Parathyroid adenoma (tissue), 2 donors: ENCODE measurements at regions not wholly inside any gene's neighbourhood (a gene's known extent, or its start where the extent isn't known, plus 50 kb on each side); places are given as distances from the start of the nearest gene placed in this dataset.

ENCODE experiments used
- H2AFZ ChIP-seq: fragments of 300-600 bp; sonication (generic); one replicate; pipeline ENCODE4 v1.7.0; 2017; ENCODE audit warnings: antibody characterized with exemption, mild to moderate bottlenecking
- H3K27ac ChIP-seq: fragments of 300-600 bp; sonication (generic); one replicate; pipeline ENCODE4 v1.7.0; 2017
- H3K27me3 ChIP-seq: fragments of 300-600 bp; sonication (generic); one replicate; pipeline ENCODE4 v1.7.0; 2017; ENCODE audit warnings: low read length; ENCODE audit not compliant: control insufficient read depth, insufficient read depth
- H3K36me3 ChIP-seq: fragments of 300-600 bp; sonication (generic); one replicate; pipeline ENCODE4 v1.7.0; 2017; ENCODE audit warnings: low read length; ENCODE audit not compliant: control insufficient read depth, insufficient read depth
- H3K4me1 ChIP-seq: fragments of 300-600 bp; sonication (generic); one replicate; pipeline ENCODE4 v1.7.0; 2017; ENCODE audit warnings: control low read depth
- H3K4me2 ChIP-seq: fragments of 300-600 bp; sonication (generic); one replicate; pipeline ENCODE4 v1.7.0; 2017; ENCODE audit warnings: low read length
- H3K4me3 ChIP-seq: fragments of 300-600 bp; sonication (generic); one replicate; pipeline ENCODE4 v1.7.0; 2017; ENCODE audit warnings: low read depth, low read length
- H3K79me2 ChIP-seq: fragments of 300-600 bp; sonication (generic); one replicate; pipeline ENCODE4 v1.7.0; 2017; ENCODE audit warnings: control low read depth
- H3K9ac ChIP-seq: fragments of 300-600 bp; sonication (generic); one replicate; pipeline ENCODE4 v1.7.0; 2017; ENCODE audit warnings: mild to moderate bottlenecking
- H3K9me3 ChIP-seq: fragments of 300-600 bp; sonication (generic); one replicate; pipeline ENCODE4 v1.7.0; 2017; ENCODE audit warnings: low read length; ENCODE audit not compliant: control insufficient read depth
- TF ChIP-seq, protein P1 (sequence below): fragments of 300-600 bp; sonication (generic); IDR thresholded peaks from one replicate; pipeline ENCODE4 v1.7.0; 2017; ENCODE audit warnings: antibody characterized with exemption, mild to moderate bottlenecking
- donor health status: primary hyperparathyroidism.

DNA sequence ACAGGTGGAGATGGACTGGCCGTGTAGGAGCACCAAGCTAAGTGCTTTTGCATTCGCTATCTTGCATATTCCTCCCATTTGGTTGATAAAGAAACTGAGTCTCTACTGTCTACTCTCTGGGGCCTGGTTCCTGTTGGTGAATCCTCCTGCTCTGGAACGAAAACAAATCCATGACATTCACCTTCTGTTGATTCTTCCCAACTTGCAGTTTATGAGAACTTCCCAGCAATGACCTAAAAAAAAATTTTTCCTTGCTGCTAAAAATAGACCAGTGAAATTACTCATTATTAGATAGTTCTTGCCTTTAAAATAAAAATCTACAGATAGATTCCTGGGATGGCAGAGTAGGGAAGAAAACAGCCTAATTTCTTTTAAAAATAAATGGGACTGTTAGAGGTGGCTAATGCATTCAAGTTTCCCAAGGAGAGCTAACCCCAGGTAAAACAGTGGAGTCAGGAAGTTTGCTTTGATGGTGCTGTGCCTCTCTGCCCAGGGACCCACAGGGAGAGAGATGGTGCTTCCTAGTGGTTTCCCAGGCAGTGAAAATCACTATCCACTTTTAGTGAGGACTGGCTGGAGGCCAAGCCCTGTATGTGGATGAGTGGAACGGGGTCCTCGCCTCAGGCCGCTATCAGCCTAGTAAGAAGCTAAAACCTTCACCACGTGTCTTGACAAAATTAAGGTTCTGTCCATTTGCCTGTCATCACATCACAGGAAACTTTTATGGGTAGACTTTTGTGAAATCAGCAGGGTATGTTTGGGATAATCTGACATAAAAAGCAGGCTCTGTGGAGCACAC lies 68.4 kb upstream of the NR3C1 start:
- TF ChIP-seq, protein P1, sequence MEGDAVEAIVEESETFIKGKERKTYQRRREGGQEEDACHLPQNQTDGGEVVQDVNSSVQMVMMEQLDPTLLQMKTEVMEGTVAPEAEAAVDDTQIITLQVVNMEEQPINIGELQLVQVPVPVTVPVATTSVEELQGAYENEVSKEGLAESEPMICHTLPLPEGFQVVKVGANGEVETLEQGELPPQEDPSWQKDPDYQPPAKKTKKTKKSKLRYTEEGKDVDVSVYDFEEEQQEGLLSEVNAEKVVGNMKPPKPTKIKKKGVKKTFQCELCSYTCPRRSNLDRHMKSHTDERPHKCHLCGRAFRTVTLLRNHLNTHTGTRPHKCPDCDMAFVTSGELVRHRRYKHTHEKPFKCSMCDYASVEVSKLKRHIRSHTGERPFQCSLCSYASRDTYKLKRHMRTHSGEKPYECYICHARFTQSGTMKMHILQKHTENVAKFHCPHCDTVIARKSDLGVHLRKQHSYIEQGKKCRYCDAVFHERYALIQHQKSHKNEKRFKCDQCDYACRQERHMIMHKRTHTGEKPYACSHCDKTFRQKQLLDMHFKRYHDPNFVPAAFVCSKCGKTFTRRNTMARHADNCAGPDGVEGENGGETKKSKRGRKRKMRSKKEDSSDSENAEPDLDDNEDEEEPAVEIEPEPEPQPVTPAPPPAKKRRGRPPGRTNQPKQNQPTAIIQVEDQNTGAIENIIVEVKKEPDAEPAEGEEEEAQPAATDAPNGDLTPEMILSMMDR: no peak
- Histone ChIP-seq H3K36me3 (no peaks in the 10 kb centered on the region), H3K4me3 (no peak overlapping the region), H3K27ac (no peak overlapping the region), H3K27me3 (no peaks in the 10 kb centered on the region), H3K4me1 (no peaks in the 10 kb centered on the region), H3K9me3 (no peaks in the 10 kb centered on the region), H3K4me2 (no peak overlapping the region), H2AFZ (no peak overlapping the region), H3K79me2 (no peaks in the 10 kb centered on the region), H3K9ac (no peak overlapping the region)

DNA sequence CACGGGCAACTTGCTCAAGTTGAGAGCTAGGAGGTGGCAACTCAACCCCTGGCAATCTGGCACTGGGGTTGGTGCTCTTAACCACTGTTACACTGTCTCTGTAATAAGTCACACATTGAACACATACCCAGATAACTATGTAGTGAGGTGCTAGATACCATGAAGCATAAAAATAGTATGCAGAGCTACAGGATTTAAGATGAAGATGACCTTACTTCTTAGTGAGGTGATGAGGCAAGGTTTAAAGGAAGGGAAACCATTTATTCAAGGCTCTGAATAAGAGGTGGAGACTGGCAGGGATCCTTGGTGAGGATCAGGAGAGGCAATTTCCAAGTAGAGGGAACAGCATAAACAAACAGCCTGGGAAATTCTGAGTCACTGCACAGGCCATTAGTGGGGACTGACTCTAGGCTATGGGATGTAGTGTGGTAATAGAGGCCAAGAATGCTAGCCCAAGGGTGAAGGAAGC lies 67.6 kb upstream of the NR3C1 start:
- Histone ChIP-seq H3K36me3 (no peaks in the 10 kb centered on the region), H3K27me3 (no peaks in the 10 kb centered on the region), H3K79me2 (no peaks in the 10 kb centered on the region), H3K4me3 (no peak overlapping the region), H3K27ac (no peak overlapping the region), H2AFZ (no peak overlapping the region), H3K9me3 (no peaks in the 10 kb centered on the region), H3K4me2 (no peak overlapping the region), H3K4me1 (no peaks in the 10 kb centered on the region), H3K9ac (no peak overlapping the region)
- TF ChIP-seq, protein P1: no peak

DNA sequence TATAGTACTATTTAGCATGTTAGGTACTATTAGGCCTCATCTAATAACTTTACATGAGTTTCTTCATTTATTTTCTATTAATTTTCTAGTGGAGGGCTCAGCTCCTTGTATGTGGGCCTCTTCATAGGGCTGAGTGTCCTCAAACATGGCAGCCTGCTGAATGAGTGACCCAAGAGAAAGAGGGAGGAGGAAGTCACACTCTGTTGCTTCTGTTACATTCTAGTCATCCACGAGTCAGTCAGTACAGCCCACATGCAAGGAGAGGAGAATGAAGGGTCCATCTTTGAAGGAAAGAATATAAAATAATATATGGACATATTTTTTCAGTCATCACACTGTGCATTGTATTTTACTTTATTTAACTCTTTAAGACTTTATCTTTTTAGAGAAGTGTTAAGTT lies 66.6 kb upstream of the NR3C1 start:
- H3K36me3 ChIP-seq: no peaks in the 10 kb centered on the region
- no peaks in the 10 kb centered on the region for H3K9me3 ChIP-seq
- no peak overlapping the region for H3K9ac ChIP-seq
- H3K4me3 ChIP-seq: no peak overlapping the region
- H3K27ac ChIP-seq: no peak overlapping the region
- H2AFZ ChIP-seq: no peak overlapping the region
- H3K79me2 ChIP-seq: no peaks in the 10 kb centered on the region
- no peak overlapping the region for H3K4me2 ChIP-seq
- TF ChIP-seq, protein P1: no peak
- H3K4me1 ChIP-seq: no peaks in the 10 kb centered on the region
- no peaks in the 10 kb centered on the region for H3K27me3 ChIP-seq

DNA sequence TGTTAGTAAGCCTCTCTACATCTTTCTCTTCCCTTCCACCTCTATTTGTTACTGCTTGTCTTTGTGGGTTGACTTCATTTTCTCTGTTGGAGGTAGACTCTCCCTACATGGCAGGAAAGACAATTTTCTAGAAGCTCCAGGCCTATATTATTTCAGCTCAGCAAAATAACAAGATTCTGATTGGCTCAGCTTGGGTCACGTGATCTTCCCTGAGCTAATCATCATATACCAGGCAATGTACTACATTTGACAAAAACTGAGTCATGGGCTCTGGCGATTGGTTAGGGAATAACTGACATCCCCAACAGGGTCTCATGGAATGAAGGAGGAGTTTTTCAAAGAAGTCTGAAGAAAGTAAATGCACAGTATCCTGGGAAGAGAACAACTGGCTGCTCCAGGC lies 65.6 kb upstream of the NR3C1 start:
- TF ChIP-seq, protein P1: no peak
- no peaks in the 10 kb centered on the region for H3K27me3 ChIP-seq
- H3K36me3 ChIP-seq: no peaks in the 10 kb centered on the region
- H3K4me3 ChIP-seq: no peak overlapping the region
- no peak overlapping the region for H2AFZ ChIP-seq
- no peaks in the 10 kb centered on the region for H3K9me3 ChIP-seq
- no peak overlapping the region for H3K27ac ChIP-seq
- no peak overlapping the region for H3K9ac ChIP-seq
- no peaks in the 10 kb centered on the region for H3K4me1 ChIP-seq
- no peak overlapping the region for H3K4me2 ChIP-seq
- H3K79me2 ChIP-seq: no peaks in the 10 kb centered on the region

DNA sequence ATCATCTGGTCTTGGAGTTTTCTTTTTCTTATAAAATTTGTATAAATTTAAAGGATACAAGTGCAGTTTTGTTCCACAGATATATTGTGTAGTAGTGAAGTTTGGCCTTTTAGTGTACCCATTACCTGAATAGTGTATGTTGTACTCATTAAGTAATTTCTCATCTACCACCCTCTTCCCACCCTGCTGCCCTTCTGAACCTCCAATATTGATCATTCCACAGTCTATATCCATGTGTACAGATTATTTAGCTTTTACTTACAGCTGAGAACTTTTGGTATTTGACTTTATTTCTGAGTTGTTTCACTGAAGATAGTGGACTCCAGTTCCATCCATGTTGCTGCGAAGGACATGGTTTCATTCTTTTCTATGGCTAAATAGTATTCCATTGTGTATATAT lies 63.1 kb upstream of the NR3C1 start:
- H3K36me3 ChIP-seq: no peaks in the 10 kb centered on the region
- no peak overlapping the region for H3K4me2 ChIP-seq
- no peaks in the 10 kb centered on the region for H3K4me1 ChIP-seq
- H3K79me2 ChIP-seq: no peaks in the 10 kb centered on the region
- no peaks in the 10 kb centered on the region for H3K27me3 ChIP-seq
- TF ChIP-seq, protein P1: no peak
- no peak overlapping the region for H3K9ac ChIP-seq
- H3K4me3 ChIP-seq: no peak overlapping the region
- no peak overlapping the region for H3K27ac ChIP-seq
- H3K9me3 ChIP-seq: no peaks in the 10 kb centered on the region
- H2AFZ ChIP-seq: no peak overlapping the region
